GM12878 (cell line): ENCODE measurements at regions not wholly inside any gene's neighbourhood (a gene's known extent, or its start where the extent isn't known, plus 50 kb on each side); places are given as distances from the start of the nearest gene placed in this dataset.

ENCODE experiments used
- ATAC-seq: fragments of 200-7000 bp; cut with Tn5 transposase; 3 replicates; pipeline ENCODE4 v1.9.1; 2020; ENCODE audit warnings: mild to moderate bottlenecking, moderate library complexity
- BruUV-seq: library from RNA; stranded (reverse); fragments of 400-500 nt; replicated peaks from 2 replicates; lab custom pipeline; 2021; lab: Mats Ljungman, UMichigan
- CTCF ChIA-PET: fragments of 300-600 bp; sonication (Branson Sonifier 250); formaldehyde crosslinking; extraction: SDS; loops from one replicate; lab custom pipeline; 2021; ENCODE audit warnings: inconsistent platforms; lab: Yijun Ruan, JAX
- POLR2A ChIA-PET: fragments of 350-600 bp; formaldehyde crosslinking; extraction: SDS; loops from one replicate; lab custom pipeline; 2021; ENCODE audit warnings: inconsistent platforms; lab: Charles Lee
- RAD21 ChIA-PET: fragments of 300-600 bp; sonication (Branson Sonifier 250); formaldehyde crosslinking; loops from one replicate; lab custom pipeline; 2023; ENCODE audit warnings: antibody characterized with exemption; ENCODE audit not compliant: unreplicated experiment; lab: Charles Lee
- SMC1A ChIA-PET: fragments of 300-600 bp; sonication (Branson Sonifier 250); formaldehyde crosslinking; loops from one replicate; lab custom pipeline; 2023; ENCODE audit not compliant: unreplicated experiment, uncharacterized antibody; lab: Charles Lee
- DNase-seq: peaks from one replicate; pipeline ENCODE4 v3.0.0-alpha.2; 2011; ENCODE audit warnings: low read depth, low spot score
- FAIRE-seq: peaks from 3 replicates; lab custom pipeline; 2011; peaks lifted over from hg19 to GRCh38; lab: Jason Lieb, UNC
- H2AFZ ChIP-seq: 2 replicates; pipeline ENCODE4 v1.6.0; 2011; ENCODE audit warnings: low read depth, low read length, control low read depth; ENCODE audit not compliant: control insufficient read depth
- H3K27ac ChIP-seq: 2 replicates; pipeline ENCODE4 v1.5.1; 2011; ENCODE audit warnings: control low read depth; ENCODE audit not compliant: control insufficient read depth, insufficient read depth
- H3K27me3 ChIP-seq, 2 experiments: replicated peaks in 1 of 2; 2 replicates each; pipeline versions ENCODE4 v1.6.0 to v1.6.1; 2011; ENCODE audit warnings: low read length in 1 of 2; ENCODE audit not compliant: control insufficient read depth in 2 of 2, insufficient read depth in 2 of 2
- H3K36me3 ChIP-seq, 2 experiments: 2 replicates each; pipeline ENCODE4 v1.5.1; 2011; ENCODE audit warnings: low read length in 1 of 2; ENCODE audit not compliant: control insufficient read depth in 2 of 2, insufficient read depth in 2 of 2
- H3K4me1 ChIP-seq: 2 replicates; pipeline ENCODE4 v1.6.1; 2011; ENCODE audit warnings: mild to moderate bottlenecking, low read length, moderate library complexity, mixed read lengths; ENCODE audit not compliant: control insufficient read depth, insufficient read depth
- H3K4me2 ChIP-seq: 2 replicates; pipeline ENCODE4 v1.6.0; 2011; ENCODE audit warnings: control low read depth; ENCODE audit not compliant: control insufficient read depth, insufficient read depth
- H3K4me3 ChIP-seq: fragments of 200-600 bp; sonication (generic); 2 replicates; pipeline ENCODE4 v1.5.1; 2016
- H3K79me2 ChIP-seq: 2 replicates; pipeline ENCODE4 v1.6.0; 2011; ENCODE audit warnings: low read length; ENCODE audit not compliant: control insufficient read depth, insufficient read depth
- H3K9ac ChIP-seq: 2 replicates; pipeline ENCODE4 v1.8.0; 2011; ENCODE audit warnings: low read length, control low read depth, mixed read lengths; ENCODE audit not compliant: control insufficient read depth, insufficient read depth
- H3K9me3 ChIP-seq: replicated peaks from 3 replicates; pipeline ENCODE4 v1.5.1; 2011; ENCODE audit warnings: mild to moderate bottlenecking, low read length; ENCODE audit not compliant: control insufficient read depth, insufficient read depth
- H4K20me1 ChIP-seq: 2 replicates; pipeline ENCODE4 v1.6.0; 2011; ENCODE audit not compliant: control insufficient read depth, insufficient read depth
- CHD2 ChIP-seq: IDR thresholded peaks from 2 replicates; pipeline ENCODE4 v1.6.1; 2011; ENCODE audit warnings: low read depth, low read length, improper control_type of control experiment, borderline replicate concordance
- CREB1 ChIP-seq: IDR thresholded peaks from 2 replicates; pipeline ENCODE4 v1.6.1; 2012; ENCODE audit warnings: low read depth, mild to moderate bottlenecking, inconsistent platforms
- CREM ChIP-seq: IDR thresholded peaks from 2 replicates; pipeline ENCODE4 v1.6.1; 2014; ENCODE audit warnings: antibody characterized with exemption, low read depth
- HDAC6 ChIP-seq: fragments of 200-600 bp; sonication (generic); IDR thresholded peaks from one replicate; pipeline ENCODE4 v1.8.0; 2017; ENCODE audit warnings: antibody characterized with exemption; ENCODE audit not compliant: unreplicated experiment
- IKZF1 ChIP-seq: fragments of 450-650 bp; conservative IDR thresholded peaks from 2 replicates; pipeline ENCODE4 v1.6.1; 2017; ENCODE audit warnings: antibody characterized with exemption, mild to moderate bottlenecking
- IKZF2 ChIP-seq, 2 experiments: fragments of 450-650 bp; IDR thresholded peaks; 2 replicates each; pipeline ENCODE4 v1.6.1; 2017; ENCODE audit warnings: mild to moderate bottlenecking in 2 of 2, moderate library complexity in 2 of 2
- MTA2 ChIP-seq: fragments of 450-650 bp; IDR thresholded peaks from 2 replicates; pipeline ENCODE4 v1.6.1; 2016; ENCODE audit warnings: low read depth, mild to moderate bottlenecking, moderate library complexity
- RAD21 ChIP-seq: IDR thresholded peaks from 2 replicates; pipeline ENCODE4 v1.6.1; 2011; ENCODE audit warnings: mild to moderate bottlenecking, low read depth, low read length, moderate library complexity; ENCODE audit not compliant: insufficient read depth
- WGBS: methylation state at CpG from one replicate; pipeline ENCODE4 v1.1.6; 2016; ENCODE audit warnings: low lambda C conversion rate; ENCODE audit not compliant: insufficient replicate concordance, insufficient coverage; ENCODE audit errors: missing lambda C conversion rate; 5-methylcytosine and 5-hydroxymethylcytosine counted together
- in situ Hi-C: fragments of 300-500 bp; cut with MboI; formaldehyde crosslinking; loops from 9 replicates; pipeline ENCODE4 v1.14.3; 2018; ENCODE audit warnings: mixed read lengths
- intact Hi-C: fragments of 100-400 bp; cut with micrococcal nuclease; formaldehyde crosslinking; loops from one replicate; pipeline ENCODE4 v1.14.2; 2022; ENCODE audit not compliant: unreplicated experiment
- TF ChIP-seq, protein P1 (sequence below): fragments of 450-650 bp; formaldehyde crosslinking; IDR thresholded peaks from 2 replicates; pipeline ENCODE4 v1.5.0; 2022; ENCODE audit warnings: mild to moderate bottlenecking, missing genetic modification characterization

DNA sequence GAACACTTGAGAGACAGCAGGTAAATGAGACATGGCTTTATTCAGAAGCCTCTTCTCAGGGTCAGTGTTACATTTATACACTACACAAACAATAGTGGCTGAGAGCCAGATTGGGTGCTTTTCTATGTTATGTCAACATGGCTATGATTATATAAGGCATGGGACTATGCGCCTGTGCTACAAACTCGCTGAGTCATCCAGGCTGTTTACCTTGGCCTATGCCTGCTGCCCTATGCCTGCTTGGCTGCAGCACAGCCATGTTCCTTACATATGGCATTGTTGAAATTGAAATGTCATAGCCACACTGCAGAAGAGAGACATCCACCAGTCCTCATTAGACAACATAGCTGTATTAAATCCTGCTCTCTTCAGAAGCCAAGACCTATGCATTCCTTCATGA lies 236.3 kb upstream of the NWD2 start:
- BruUV-seq = no TSS peak
- Histone ChIP-seq H3K27me3 (no peaks in the 10 kb centered on the region), H3K4me2 (no peak overlapping the region), H4K20me1 (no peaks in the 10 kb centered on the region), H3K36me3 (no peaks in the 10 kb centered on the region), H2AFZ (no peak overlapping the region), H3K79me2 (no peaks in the 10 kb centered on the region), H3K9me3 (no peaks in the 10 kb centered on the region), H3K9ac (no peak overlapping the region), H3K4me1 (no peaks in the 10 kb centered on the region), H3K27ac (no peak overlapping the region), H3K4me3 (no peak overlapping the region)
- no peak for FAIRE-seq
- CTCF ChIA-PET = no interaction called here
- in situ Hi-C loops (no loop called here), intact Hi-C loops (no loop called here)
- TF ChIP-seq RAD21 (no peak), CHD2 (no peak), MTA2 (no peak), HDAC6 (no peak), IKZF2 (IDR thresholded peaks at IDR 0.05) (no peak), CREM (no peak), IKZF1 (no peak), CREB1 (no peak)
- TF ChIP-seq, protein P1, sequence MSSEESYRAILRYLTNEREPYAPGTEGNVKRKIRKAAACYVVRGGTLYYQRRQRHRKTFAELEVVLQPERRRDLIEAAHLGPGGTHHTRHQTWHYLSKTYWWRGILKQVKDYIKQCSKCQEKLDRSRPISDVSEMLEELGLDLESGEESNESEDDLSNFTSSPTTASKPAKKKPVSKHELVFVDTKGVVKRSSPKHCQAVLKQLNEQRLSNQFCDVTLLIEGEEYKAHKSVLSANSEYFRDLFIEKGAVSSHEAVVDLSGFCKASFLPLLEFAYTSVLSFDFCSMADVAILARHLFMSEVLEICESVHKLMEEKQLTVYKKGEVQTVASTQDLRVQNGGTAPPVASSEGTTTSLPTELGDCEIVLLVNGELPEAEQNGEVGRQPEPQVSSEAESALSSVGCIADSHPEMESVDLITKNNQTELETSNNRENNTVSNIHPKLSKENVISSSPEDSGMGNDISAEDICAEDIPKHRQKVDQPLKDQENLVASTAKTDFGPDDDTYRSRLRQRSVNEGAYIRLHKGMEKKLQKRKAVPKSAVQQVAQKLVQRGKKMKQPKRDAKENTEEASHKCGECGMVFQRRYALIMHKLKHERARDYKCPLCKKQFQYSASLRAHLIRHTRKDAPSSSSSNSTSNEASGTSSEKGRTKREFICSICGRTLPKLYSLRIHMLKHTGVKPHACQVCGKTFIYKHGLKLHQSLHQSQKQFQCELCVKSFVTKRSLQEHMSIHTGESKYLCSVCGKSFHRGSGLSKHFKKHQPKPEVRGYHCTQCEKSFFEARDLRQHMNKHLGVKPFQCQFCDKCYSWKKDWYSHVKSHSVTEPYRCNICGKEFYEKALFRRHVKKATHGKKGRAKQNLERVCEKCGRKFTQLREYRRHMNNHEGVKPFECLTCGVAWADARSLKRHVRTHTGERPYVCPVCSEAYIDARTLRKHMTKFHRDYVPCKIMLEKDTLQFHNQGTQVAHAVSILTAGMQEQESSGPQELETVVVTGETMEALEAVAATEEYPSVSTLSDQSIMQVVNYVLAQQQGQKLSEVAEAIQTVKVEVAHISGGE (CRISPR knock-in tag) = no peak
- SMC1A ChIA-PET = interaction anchor here (0.6 to 1.4 kb wide), 2 partner anchors 11 to 75 kb away, joined by 3 read pairs; no protein-coding TSS in a partner anchor
- WGBS = 23% methylated on average over 2 of the region's 2 CpGs
- no peak for DNase-seq
- POLR2A ChIA-PET = no interaction called here
- RAD21 ChIA-PET = no interaction called here
- no peak for ATAC-seq
